GM18499 (cell line): ENCODE measurements at regions not wholly inside any gene's neighbourhood (a gene's known extent, or its start where the extent isn't known, plus 50 kb on each side); places are given as distances from the start of the nearest gene placed in this dataset.
"Not testable (repeated sequence)": the region's sequence is repeated elsewhere in the genome, so short reads cannot be mapped to it uniquely, and the experiment has no call there.

Experiments used
- ATAC-seq: cut with Tn5 transposase; IDR thresholded peaks from one replicate; pipeline ENCODE4 v1.9.1; 2021; ENCODE audit warnings: moderate number of reproducible peaks; ENCODE audit not compliant: insufficient read depth, unreplicated experiment

- ATAC-seq = no peak
Observed at GRCh38 chr1:172795741-172796140, 136.8 kb downstream of the FASLG start.

GRCh38 chr1:172799804-172800203, 140.9 kb downstream of the FASLG start:
- ATAC-seq = not testable (repeated sequence)

GRCh38 chr1:172801771-172802322, 142.9 kb downstream of the FASLG start:
- no peak for ATAC-seq

GRCh38 chr1:172809750-172810149, 150.8 kb downstream of the FASLG start:
- ATAC-seq = no peak

- ATAC-seq = no peak
Observed at GRCh38 chr1:172810480-172811175, 151.7 kb downstream of the FASLG start.

GRCh38 chr1:172811694-172812093, 152.8 kb downstream of the FASLG start:
- no peak for ATAC-seq

- ATAC-seq = no peak
Observed at GRCh38 chr1:172812118-172812517, 153.2 kb downstream of the FASLG start.

- no peak for ATAC-seq
Observed at GRCh38 chr1:172813330-172813729, 154.4 kb downstream of the FASLG start.

- ATAC-seq = no peak
Observed at GRCh38 chr1:172814428-172814827, 155.5 kb downstream of the FASLG start.

GRCh38 chr1:172815740-172816139, 156.8 kb downstream of the FASLG start:
- ATAC-seq = no peak

- ATAC-seq = peak; percentile 85
Observed at GRCh38 chr1:172818841-172819527, 160.1 kb downstream of the FASLG start.

- no peak for ATAC-seq
Observed at GRCh38 chr1:172820475-172821158, 161.7 kb downstream of the FASLG start.

- ATAC-seq = no peak
Observed at GRCh38 chr1:172821609-172822274, 162.8 kb downstream of the FASLG start.

GRCh38 chr1:172822886-172823285, 164.0 kb downstream of the FASLG start:
- no peak for ATAC-seq

- ATAC-seq = no peak
Observed at GRCh38 chr1:172823534-172823933, 164.6 kb downstream of the FASLG start.

- no peak for ATAC-seq
Observed at GRCh38 chr1:172824209-172824608, 165.3 kb downstream of the FASLG start.

GRCh38 chr1:172826096-172826741, 167.3 kb downstream of the FASLG start:
- ATAC-seq = no peak

- no peak for ATAC-seq
Observed at GRCh38 chr1:172827301-172827700, 168.4 kb downstream of the FASLG start.

GRCh38 chr1:172827841-172828240, 168.9 kb downstream of the FASLG start:
- no peak for ATAC-seq
